Left forelimb (tissue), 1 donor: ENCODE measurements at regions not wholly inside any gene's neighbourhood (a gene's known extent, or its start where the extent isn't known, plus 50 kb on each side); places are given as distances from the start of the nearest gene placed in this dataset.
"Not testable (repeated sequence)": the region's sequence is repeated elsewhere in the genome, so short reads cannot be mapped to it uniquely, and the experiment has no call there.

Experiments used
- DNase-seq: peaks from one replicate; pipeline ENCODE4 v3.0.0-alpha.2; 2018; ENCODE audit warnings: low spot score

GRCh38 chr4:34861666-34862065 is 1382.6 kb downstream of the ARAP2 start:
- DNase-seq: no peak

- DNase-seq: no peak
Measured at GRCh38 chr4:34878961-34879360, 1365.4 kb downstream of the ARAP2 start.

GRCh38 chr4:34880246-34880645 is 1364.1 kb downstream of the ARAP2 start:
- no peak for DNase-seq

GRCh38 chr4:34891892-34892291 is 1352.4 kb downstream of the ARAP2 start:
- no peak for DNase-seq

- DNase-seq: no peak
Measured at GRCh38 chr4:34893382-34893781, 1350.9 kb downstream of the ARAP2 start.

- DNase-seq: no peak
Measured at GRCh38 chr4:34920032-34920431, 1324.3 kb downstream of the ARAP2 start.

- no peak for DNase-seq
Measured at GRCh38 chr4:34921391-34921790, 1322.9 kb downstream of the ARAP2 start.

- no peak for DNase-seq
Measured at GRCh38 chr4:34922325-34922724, 1322.0 kb downstream of the ARAP2 start.

GRCh38 chr4:34932591-34932990 is 1311.7 kb downstream of the ARAP2 start:
- no peak for DNase-seq

- DNase-seq: no peak
Measured at GRCh38 chr4:34935739-34936138, 1308.6 kb downstream of the ARAP2 start.

GRCh38 chr4:34939073-34939472 is 1305.2 kb downstream of the ARAP2 start:
- no peak for DNase-seq

- no peak for DNase-seq
Measured at GRCh38 chr4:34943741-34944386, 1300.5 kb downstream of the ARAP2 start.

- DNase-seq: no peak
Measured at GRCh38 chr4:34950926-34951325, 1293.4 kb downstream of the ARAP2 start.

- no peak for DNase-seq
Measured at GRCh38 chr4:34953145-34953799, 1291.0 kb downstream of the ARAP2 start.

GRCh38 chr4:34964613-34965012 is 1279.7 kb downstream of the ARAP2 start:
- DNase-seq: no peak

GRCh38 chr4:34972189-34972588 is 1272.1 kb downstream of the ARAP2 start:
- DNase-seq: no peak

GRCh38 chr4:34973650-34974312 is 1270.5 kb downstream of the ARAP2 start:
- no peak for DNase-seq

GRCh38 chr4:34974313-34974680 is 1270.0 kb downstream of the ARAP2 start:
- DNase-seq: no peak

- not testable (repeated sequence) for DNase-seq
Measured at GRCh38 chr4:35021222-35021621, 1223.1 kb downstream of the ARAP2 start.

- DNase-seq: no peak
Measured at GRCh38 chr4:35025152-35025834, 1219.0 kb downstream of the ARAP2 start.

- DNase-seq: no peak
Measured at GRCh38 chr4:35038079-35038805, 1206.1 kb downstream of the ARAP2 start.

GRCh38 chr4:35038845-35039244 is 1205.5 kb downstream of the ARAP2 start:
- no peak for DNase-seq
